ENCODE measurements at regions not wholly inside any gene's neighbourhood (a gene's known extent, or its start where the extent isn't known, plus 50 kb on each side); places are given as distances from the start of the nearest gene placed in this dataset.

- no peak for DNase-seq
- H3K27me3 ChIP-seq (ENCODE audit: insufficient read depth, low read depth, severe bottlenecking): no peaks in the 10 kb centered on the region
- H3K9me3 ChIP-seq (ENCODE audit: severe bottlenecking): no peaks in the 10 kb centered on the region
- H3K36me3 ChIP-seq: no peaks in the 10 kb centered on the region
- no peak overlapping the region for H3K4me3 ChIP-seq (ENCODE audit: low read depth, low read length)
- no peak overlapping the region for H3K27ac ChIP-seq
- TF ChIP-seq CTCF (IDR thresholded peaks at IDR 0.05; ENCODE audit: low read depth, low read length): no peak
Measured at GRCh38 chr6:21519642-21520041, 73.9 kb upstream of the SOX4 start.

- H3K27ac ChIP-seq: no peak overlapping the region
- no peaks in the 10 kb centered on the region for H3K36me3 ChIP-seq
- DNase-seq: no peak
- no peaks in the 10 kb centered on the region for H3K27me3 ChIP-seq (ENCODE audit: insufficient read depth, low read depth, severe bottlenecking)
- no peak for TF ChIP-seq CTCF (IDR thresholded peaks at IDR 0.05; ENCODE audit: low read depth, low read length)
- no peaks in the 10 kb centered on the region for H3K9me3 ChIP-seq (ENCODE audit: severe bottlenecking)
- H3K4me3 ChIP-seq (ENCODE audit: low read depth, low read length): no peak overlapping the region
Measured at GRCh38 chr6:21521276-21521675, 72.3 kb upstream of the SOX4 start.

GRCh38 chr6:21522143-21522747 lies 71.3 kb upstream of the SOX4 start:
- no peaks in the 10 kb centered on the region for H3K27me3 ChIP-seq (ENCODE audit: insufficient read depth, low read depth, severe bottlenecking)
- H3K4me3 ChIP-seq (ENCODE audit: low read depth, low read length): no peak overlapping the region
- no peaks in the 10 kb centered on the region for H3K9me3 ChIP-seq (ENCODE audit: severe bottlenecking)
- no peaks in the 10 kb centered on the region for H3K36me3 ChIP-seq
- no peak for TF ChIP-seq CTCF (IDR thresholded peaks at IDR 0.05; ENCODE audit: low read depth, low read length)
- no peak overlapping the region for H3K27ac ChIP-seq
- no peak for DNase-seq

- Histone ChIP-seq H3K9me3 (ENCODE audit: severe bottlenecking) (no peaks in the 10 kb centered on the region), H3K27ac (no peak overlapping the region), H3K27me3 (ENCODE audit: insufficient read depth, low read depth, severe bottlenecking) (no peaks in the 10 kb centered on the region), H3K4me3 (ENCODE audit: low read depth, low read length) (no peak overlapping the region), H3K36me3 (no peaks in the 10 kb centered on the region)
- TF ChIP-seq CTCF (IDR thresholded peaks at IDR 0.05; ENCODE audit: low read depth, low read length): peak; percentile 83
- DNase-seq: peak; percentile 76
Measured at GRCh38 chr6:21522797-21523456, 70.6 kb upstream of the SOX4 start.

GRCh38 chr6:21523652-21524051 lies 69.9 kb upstream of the SOX4 start:
- H3K36me3 ChIP-seq: no peaks in the 10 kb centered on the region
- no peaks in the 10 kb centered on the region for H3K9me3 ChIP-seq (ENCODE audit: severe bottlenecking)
- H3K4me3 ChIP-seq (ENCODE audit: low read depth, low read length): no peak overlapping the region
- no peak for DNase-seq
- no peak overlapping the region for H3K27ac ChIP-seq
- no peaks in the 10 kb centered on the region for H3K27me3 ChIP-seq (ENCODE audit: insufficient read depth, low read depth, severe bottlenecking)
- TF ChIP-seq CTCF (IDR thresholded peaks at IDR 0.05; ENCODE audit: low read depth, low read length): no peak

- no peak overlapping the region for H3K4me3 ChIP-seq (ENCODE audit: low read depth, low read length)
- TF ChIP-seq CTCF (IDR thresholded peaks at IDR 0.05; ENCODE audit: low read depth, low read length): no peak
- H3K27ac ChIP-seq: no peak overlapping the region
- DNase-seq: no peak
- no peaks in the 10 kb centered on the region for H3K9me3 ChIP-seq (ENCODE audit: severe bottlenecking)
- H3K36me3 ChIP-seq: no peaks in the 10 kb centered on the region
- H3K27me3 ChIP-seq (ENCODE audit: insufficient read depth, low read depth, severe bottlenecking): no peaks in the 10 kb centered on the region
Measured at GRCh38 chr6:21524201-21524600, 69.3 kb upstream of the SOX4 start.

Measured in WERI-Rb-1 (cell line).